HG02840 (cell line): ENCODE measurements at regions not wholly inside any gene's neighbourhood (a gene's known extent, or its start where the extent isn't known, plus 50 kb on each side); places are given as distances from the start of the nearest gene placed in this dataset.
"Not testable (repeated sequence)": the region's sequence is repeated elsewhere in the genome, so short reads cannot be mapped to it uniquely, and the experiment has no call there.

Experiments used
- ATAC-seq: cut with Tn5 transposase; IDR thresholded peaks from one replicate; pipeline ENCODE4 v1.9.1; 2021; ENCODE audit warnings: mild to moderate bottlenecking, moderate library complexity, moderate number of reproducible peaks; ENCODE audit not compliant: unreplicated experiment, low FRiP score

GRCh38 chr4:156556336-156556735, 415.3 kb downstream of the PDGFC start:
- ATAC-seq, result no peak

GRCh38 chr4:156553659-156554058, 417.9 kb downstream of the PDGFC start:
- no peak for ATAC-seq

- ATAC-seq, result no peak
These were observed 423.7 kb downstream of the PDGFC start for GRCh38 chr4:156547891-156548290.

DNA sequence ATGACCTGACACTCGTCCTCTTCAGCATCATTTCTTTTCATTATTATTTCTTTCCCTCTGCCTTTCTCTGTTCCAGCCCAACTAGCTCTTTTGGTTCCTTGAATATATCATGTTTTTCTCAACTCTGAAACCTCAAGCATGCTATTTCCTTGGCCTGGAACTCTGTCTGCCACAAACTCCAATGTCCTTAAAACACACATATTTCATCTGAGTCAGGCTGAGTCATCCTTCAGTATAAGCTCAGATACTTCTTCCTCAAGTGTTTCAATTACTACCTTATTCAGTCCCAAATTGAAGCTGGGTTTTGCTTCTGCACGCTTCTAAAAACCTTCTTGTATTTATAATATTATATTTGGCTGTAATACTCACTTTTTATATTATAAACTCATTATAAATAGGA, 424.2 kb downstream of the PDGFC start:
- no peak for ATAC-seq

DNA sequence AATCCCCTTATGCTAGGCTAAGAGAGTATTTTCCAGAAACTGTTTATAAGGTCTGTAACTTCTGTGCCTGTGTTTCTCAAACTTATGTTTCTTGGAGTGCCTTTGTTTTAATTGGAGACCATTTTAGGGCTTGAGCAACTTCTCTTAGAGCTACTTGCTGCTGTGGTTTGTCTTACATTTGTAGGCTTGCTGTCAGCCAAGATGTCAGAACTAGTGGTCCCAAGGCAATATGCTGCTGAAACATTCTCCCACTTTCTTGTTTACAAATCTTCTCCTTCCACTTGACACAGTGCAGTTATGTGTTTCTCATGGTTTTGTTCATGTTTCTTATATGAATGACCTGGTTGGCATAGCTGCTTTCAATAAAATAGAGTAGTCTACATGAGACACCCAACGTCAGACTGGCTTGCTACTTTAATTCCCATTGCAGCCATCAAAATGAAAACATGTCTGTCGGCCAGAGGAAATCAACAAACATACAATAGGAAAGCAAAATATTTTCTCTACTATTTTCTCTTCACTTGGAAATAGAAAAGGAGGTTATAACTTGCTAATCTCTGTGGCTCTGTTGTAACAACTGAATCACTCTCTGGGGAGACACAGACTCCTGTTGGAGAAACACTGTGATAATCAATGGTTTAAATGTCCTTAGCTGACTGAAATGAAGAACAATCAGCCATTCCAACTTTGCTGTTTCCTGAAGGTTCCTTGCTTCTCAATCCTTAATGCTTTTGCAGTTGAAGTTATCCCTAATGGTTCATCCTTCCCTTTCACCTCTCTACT, 426.4 kb downstream of the PDGFC start:
- ATAC-seq, result no peak

DNA sequence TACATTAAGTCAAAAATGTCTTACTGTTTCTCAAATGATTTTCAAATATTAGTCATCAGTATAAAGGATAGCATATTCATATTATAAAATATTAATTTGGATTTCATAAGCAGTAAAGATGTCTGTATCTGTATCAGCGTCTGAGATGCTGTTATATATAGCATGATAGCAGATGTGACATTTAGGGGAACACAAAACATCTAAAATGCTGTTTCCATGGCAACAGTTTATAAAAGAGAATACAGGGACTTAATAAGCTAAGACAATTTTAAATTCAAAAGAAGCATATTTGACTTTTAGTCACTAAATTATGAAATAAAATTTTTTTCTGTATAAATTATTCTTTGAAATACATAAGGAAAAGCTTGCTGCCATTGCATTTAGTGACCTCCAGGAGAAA, 432.2 kb downstream of the PDGFC start:
- ATAC-seq, result no peak

DNA sequence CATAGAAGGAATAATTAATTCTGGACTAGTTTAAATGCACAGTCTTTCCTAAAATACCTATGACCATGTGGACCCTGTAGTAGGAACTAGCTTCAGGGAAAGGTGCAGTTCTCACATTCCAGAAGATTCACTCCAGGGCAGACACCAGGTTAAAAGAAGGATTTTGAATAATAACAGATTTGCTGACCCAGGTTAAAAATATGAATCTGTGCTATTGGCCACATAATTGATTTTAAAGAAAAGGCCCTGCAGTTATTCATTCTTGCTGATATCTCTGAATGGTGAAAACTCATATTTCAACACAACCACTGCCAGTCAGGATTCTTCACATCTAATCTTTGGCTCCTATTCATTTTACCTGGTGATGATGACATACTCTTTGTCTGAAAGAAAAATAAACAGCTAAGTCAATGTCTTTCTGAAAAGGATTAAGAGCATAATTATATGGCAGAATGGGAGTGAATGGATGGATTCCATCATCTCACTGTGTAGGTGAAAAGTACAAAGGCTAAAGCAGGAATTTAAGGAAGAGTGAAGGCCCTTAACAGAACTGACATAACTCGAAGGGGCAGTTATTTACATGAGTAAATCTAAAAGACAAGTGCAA, 432.8 kb downstream of the PDGFC start:
- no peak for ATAC-seq

DNA sequence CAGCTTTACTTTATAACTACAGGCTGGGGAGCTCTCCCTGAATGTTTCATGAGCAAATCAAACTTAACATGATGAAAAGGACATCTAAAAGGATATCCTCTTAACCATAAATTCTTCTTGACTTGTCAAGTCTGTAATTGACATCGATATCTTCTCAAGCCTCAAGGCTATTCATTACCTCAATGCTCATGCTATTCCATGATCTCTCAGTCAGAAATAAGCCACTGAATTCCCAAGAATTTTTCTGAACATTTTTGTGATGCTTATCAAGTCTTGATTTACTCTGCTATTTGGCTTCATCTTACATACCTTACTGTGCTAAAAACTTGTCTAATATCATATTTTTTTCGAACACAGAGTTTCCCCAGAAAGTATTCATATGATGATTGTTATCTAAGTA, 433.4 kb downstream of the PDGFC start:
- ATAC-seq, result no peak

GRCh38 chr4:156537286-156537685, 434.3 kb downstream of the PDGFC start:
- ATAC-seq, result no peak

- no peak for ATAC-seq
These were observed 434.9 kb downstream of the PDGFC start for GRCh38 chr4:156536661-156537060.

DNA sequence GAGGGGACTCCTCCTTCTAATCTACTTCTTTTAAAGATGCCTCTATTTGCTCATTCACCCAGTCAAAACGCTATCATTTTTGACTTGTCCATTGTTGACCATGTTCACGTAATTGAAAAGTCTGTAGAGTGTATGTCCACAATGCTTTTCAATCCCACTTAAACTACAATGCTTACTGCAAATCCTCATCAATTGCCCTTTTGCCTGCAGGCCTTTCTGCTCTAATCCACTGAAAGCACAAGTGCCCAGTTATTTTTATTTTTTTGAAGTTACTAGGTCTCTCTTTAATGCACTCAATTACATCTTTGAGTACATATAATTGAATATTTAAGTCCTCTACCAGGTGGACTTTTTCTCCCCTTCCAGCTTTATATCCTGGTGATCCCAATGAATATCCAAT, 437.4 kb downstream of the PDGFC start:
- ATAC-seq, result no peak

DNA sequence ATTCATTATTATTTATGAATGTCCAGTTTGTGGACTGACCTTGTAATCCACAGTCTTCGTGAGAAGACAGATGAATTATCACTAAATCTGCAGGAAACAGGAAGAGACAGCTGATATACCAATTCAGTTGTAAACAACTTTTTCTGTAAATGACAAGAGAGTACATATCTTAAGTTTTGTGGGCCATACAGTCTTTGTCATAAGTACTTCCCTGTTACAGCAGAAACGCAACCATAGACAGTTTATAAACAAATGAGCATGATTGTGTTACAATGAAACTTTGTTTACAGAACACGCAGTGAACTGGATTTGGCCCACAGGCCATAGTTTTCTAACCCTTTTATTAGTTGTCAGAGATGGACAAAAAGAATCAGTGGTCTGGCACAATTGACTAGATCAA, 443.4 kb downstream of the PDGFC start:
- ATAC-seq, result no peak

DNA sequence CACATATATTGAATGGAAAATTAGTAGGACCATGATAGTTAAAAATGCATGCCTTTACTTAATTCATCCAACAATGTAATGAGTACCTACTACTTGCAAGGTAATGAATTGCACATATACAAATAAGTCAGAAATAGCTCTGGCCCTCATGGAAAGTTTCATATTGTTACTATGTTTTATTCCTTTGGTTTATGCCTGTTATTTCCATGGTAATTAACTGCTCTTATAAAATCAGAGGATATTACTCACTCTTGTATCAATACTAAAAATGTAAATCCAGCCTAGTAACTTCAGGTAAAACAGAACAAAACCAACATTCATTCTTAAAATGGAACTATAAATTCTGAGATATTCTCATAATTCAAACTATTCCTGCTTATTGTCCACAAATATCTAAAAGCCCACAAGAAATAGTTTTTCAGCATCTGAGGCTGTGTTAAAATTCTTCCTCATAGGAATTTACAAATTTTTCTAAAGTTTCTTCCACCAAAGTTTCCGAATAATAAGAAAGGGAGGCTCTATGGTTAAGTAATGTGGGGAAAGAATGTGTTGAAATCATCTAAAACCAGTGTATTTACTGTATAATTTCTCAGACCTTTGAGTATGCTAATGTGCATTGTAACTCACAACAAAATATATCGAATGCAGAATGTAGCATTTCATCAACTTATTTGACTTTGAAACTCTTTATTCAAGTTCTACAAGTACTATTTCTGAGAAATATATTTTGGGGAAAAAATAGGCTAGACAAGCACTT, 444.2 kb downstream of the PDGFC start:
- no peak for ATAC-seq

- ATAC-seq, result no peak
These were observed 447.6 kb downstream of the PDGFC start for GRCh38 chr4:156523991-156524390.

DNA sequence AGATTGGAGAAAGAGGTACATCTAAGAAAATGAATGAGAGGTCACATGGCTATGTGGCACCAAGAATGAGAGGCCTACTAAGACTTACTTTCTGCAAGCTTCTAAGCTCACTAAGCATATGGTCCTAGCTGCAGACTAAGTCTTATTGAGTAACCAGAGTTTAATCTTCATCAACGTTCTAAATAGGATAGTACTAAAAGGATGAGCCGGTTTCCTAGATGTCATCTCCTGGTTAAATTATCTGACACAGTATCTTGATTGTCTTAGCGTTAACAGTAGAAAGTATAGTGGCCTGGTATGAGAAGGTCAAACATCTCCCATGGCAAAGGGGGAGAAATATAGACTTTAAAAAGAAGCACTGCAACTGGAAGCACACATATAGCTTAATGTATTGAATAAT, 448.1 kb downstream of the PDGFC start:
- no peak for ATAC-seq

GRCh38 chr4:156521631-156522030, 450.0 kb downstream of the PDGFC start:
- no peak for ATAC-seq

- ATAC-seq, result no peak
These were observed 453.6 kb downstream of the PDGFC start for GRCh38 chr4:156517956-156518355.

GRCh38 chr4:156517546-156517945, 454.1 kb downstream of the PDGFC start:
- ATAC-seq, result no peak

- no peak for ATAC-seq
These were observed 454.9 kb downstream of the PDGFC start for GRCh38 chr4:156516698-156517097.

GRCh38 chr4:156515295-156515694, 456.3 kb downstream of the PDGFC start:
- ATAC-seq, result no peak

- no peak for ATAC-seq
These were observed 459.0 kb downstream of the PDGFC start for GRCh38 chr4:156512622-156513021.

- ATAC-seq, result not testable (repeated sequence)
These were observed 461.7 kb downstream of the PDGFC start for GRCh38 chr4:156509921-156510320.
